ENCODE measurements at regions not wholly inside any gene's neighbourhood (a gene's known extent, or its start where the extent isn't known, plus 50 kb on each side); places are given as distances from the start of the nearest gene placed in this dataset.

DNA sequence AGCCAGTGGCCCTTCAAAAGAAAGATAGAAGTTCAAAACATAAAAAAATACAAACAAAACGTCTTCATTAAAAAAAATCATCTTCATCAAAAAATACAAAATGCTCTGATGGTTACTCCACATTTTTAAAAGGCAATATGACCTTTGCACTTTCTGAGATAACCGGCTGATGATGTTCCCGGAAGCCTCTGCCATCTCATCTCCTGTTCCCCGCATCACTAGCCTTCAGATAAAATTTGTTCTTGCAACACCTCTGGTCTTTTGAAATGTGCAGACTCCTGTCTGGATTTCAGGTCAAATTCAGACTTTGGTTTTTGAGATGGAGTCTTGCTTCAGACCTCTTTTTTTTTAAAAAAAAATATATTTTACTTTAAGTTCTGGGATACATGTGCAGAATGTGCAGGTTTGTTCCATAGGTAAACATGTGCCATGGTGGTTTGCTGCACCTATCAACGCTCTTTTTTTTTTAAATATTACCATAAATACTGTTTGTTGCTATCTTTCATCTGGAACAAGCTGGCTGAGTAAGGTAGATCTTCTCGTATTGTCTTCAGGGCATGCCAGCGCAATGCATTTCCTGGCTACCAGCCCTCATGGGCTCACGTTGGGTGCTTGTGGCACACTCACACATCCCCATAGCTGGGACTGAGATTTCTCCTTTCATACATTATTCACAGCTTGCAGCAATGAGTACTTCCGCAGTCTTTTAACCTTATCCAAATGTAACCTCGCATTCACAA is 418.9 kb upstream of the ARGLU1 start:
- no peak for DNase-seq (ENCODE audit: low read depth)
- H3K4me3 ChIP-seq (ENCODE audit: low read depth, low read length), result no peak overlapping the region
- TF ChIP-seq, protein P1, sequence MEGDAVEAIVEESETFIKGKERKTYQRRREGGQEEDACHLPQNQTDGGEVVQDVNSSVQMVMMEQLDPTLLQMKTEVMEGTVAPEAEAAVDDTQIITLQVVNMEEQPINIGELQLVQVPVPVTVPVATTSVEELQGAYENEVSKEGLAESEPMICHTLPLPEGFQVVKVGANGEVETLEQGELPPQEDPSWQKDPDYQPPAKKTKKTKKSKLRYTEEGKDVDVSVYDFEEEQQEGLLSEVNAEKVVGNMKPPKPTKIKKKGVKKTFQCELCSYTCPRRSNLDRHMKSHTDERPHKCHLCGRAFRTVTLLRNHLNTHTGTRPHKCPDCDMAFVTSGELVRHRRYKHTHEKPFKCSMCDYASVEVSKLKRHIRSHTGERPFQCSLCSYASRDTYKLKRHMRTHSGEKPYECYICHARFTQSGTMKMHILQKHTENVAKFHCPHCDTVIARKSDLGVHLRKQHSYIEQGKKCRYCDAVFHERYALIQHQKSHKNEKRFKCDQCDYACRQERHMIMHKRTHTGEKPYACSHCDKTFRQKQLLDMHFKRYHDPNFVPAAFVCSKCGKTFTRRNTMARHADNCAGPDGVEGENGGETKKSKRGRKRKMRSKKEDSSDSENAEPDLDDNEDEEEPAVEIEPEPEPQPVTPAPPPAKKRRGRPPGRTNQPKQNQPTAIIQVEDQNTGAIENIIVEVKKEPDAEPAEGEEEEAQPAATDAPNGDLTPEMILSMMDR (conservative IDR thresholded peaks at IDR 0.05; ENCODE audit: low read depth, low read length), result no peak

DNA sequence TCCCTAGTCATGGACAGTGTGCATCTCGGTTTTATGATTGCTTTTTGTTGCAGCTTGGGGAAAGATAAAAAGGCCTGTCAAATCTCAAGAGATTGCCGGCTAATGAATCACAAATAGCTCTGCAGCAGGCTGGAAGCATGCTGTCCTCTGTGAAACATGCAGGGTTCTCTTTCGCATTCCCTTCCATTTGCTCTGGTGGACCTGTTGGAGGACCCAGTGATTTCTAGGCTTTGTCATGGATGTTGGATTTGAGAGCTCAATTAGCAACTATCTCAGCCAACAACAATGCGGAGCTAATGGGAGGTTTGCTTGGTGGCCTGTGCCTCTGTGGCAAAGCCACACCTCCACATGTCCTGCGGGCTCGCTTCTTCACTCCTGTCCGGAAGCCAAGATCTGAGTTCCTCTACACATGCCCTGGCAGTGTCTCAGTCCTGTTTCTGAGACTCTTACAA is 418.1 kb upstream of the ARGLU1 start:
- TF ChIP-seq, protein P1 (conservative IDR thresholded peaks at IDR 0.05; ENCODE audit: low read depth, low read length), result no peak
- no peak overlapping the region for H3K4me3 ChIP-seq (ENCODE audit: low read depth, low read length)
- no peak for DNase-seq (ENCODE audit: low read depth)

DNA sequence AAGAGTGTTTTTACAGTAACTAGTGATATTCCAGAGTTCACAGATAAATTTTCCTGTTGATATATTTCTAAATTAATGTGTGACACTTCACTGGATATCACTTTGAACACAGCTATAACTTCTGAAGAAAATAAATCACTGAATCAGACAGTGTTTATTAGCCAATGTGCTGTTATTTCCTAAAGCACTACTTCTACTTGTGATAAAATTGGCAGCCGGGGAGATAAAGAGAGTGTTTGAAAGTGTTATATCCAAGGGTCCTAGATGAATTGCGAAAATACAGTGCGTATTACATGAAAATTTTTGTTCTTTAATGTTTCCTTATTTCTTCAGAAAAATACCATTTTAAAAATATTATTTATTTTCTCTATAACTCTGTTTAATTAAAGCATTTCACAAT is 417.5 kb upstream of the ARGLU1 start:
- H3K4me3 ChIP-seq (ENCODE audit: low read depth, low read length), result no peak overlapping the region
- TF ChIP-seq, protein P1 (conservative IDR thresholded peaks at IDR 0.05; ENCODE audit: low read depth, low read length), result no peak
- no peak for DNase-seq (ENCODE audit: low read depth)

DNA sequence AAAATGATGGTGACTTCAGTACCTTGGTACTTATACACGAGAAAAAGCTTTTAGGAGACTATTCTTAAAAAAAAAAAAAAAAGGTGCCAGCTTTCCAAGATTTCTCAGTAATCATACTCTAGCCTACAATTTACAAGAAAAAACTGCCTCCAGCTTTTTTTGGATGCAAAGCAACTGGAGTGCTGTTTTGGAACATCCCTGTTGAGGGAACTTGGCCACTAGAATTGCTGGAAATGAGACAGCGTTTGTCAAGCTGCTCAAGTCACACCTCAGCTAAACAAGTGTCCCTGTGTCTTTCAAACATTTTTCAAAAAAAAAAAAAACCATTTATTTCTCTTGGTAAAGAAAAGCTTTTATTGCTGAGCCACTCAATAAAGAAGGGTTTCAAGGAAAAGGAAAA is 413.1 kb upstream of the ARGLU1 start:
- DNase-seq (ENCODE audit: low read depth), result no peak
- TF ChIP-seq, protein P1 (conservative IDR thresholded peaks at IDR 0.05; ENCODE audit: low read depth, low read length), result no peak
- H3K4me3 ChIP-seq (ENCODE audit: low read depth, low read length), result no peak overlapping the region

DNA sequence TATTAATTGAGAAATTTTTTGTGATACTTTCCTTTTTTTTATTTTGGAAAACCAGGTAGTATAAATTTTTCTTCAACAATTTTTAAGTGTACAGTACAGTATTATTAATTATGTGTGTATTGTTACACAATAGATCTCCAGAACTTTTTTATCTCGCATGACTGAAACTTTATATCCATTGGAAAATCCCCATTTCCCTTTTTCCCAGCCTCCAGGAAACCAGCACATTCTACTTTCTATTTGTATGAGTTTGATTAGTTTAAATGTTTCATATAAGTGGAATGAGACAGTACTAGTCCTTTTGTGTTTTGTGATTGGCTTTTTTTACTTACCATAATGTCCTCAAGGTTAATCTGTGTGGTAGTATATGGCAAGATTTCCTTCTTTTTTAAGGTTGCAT is 399.5 kb upstream of the ARGLU1 start:
- TF ChIP-seq, protein P1 (conservative IDR thresholded peaks at IDR 0.05; ENCODE audit: low read depth, low read length), result no peak
- no peak for DNase-seq (ENCODE audit: low read depth)
- no peak overlapping the region for H3K4me3 ChIP-seq (ENCODE audit: low read depth, low read length)

DNA sequence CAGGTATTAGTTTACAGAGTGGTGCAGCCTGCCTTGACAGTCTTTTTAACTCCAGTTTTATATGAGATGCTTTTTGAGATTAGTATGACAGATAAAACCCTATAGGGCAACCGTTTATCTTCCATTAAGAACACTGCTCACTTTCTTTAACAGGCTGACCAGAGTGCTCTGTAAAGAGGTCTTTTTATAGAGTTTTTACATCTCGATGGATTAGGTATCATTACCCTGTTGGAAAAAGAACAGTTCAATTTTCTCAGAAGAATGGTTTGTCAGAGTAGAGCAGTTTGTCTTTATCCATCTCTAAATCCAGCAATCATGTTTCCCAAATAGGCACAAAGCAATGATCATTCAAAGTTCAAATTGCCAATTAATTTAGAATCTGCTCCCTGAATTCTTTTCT is 395.2 kb upstream of the ARGLU1 start:
- no peak for DNase-seq (ENCODE audit: low read depth)
- no peak overlapping the region for H3K4me3 ChIP-seq (ENCODE audit: low read depth, low read length)
- TF ChIP-seq, protein P1 (conservative IDR thresholded peaks at IDR 0.05; ENCODE audit: low read depth, low read length), result no peak

DNA sequence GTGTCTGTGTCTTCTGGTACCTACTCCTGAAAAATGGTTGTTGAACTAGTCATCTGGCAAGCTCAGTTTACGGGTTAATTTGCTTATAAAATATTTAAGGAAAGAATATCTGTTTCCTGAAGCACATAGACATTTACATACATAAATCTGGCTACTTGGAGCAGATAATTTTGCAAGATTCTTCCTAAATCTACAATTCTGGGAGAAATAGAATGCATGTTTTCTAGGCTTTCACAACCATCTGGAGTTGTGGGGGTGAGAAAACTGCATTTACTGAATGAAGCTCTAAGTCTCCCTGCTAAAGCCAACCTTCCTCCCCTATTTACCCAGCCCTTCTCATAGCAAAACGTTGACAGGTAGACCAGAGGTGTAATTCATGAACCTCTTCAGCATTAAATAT is 393.7 kb upstream of the ARGLU1 start:
- no peak overlapping the region for H3K4me3 ChIP-seq (ENCODE audit: low read depth, low read length)
- no peak for DNase-seq (ENCODE audit: low read depth)
- TF ChIP-seq, protein P1 (conservative IDR thresholded peaks at IDR 0.05; ENCODE audit: low read depth, low read length), result no peak
